ENCODE measurements at regions not wholly inside any gene's neighbourhood (a gene's known extent, or its start where the extent isn't known, plus 50 kb on each side); places are given as distances from the start of the nearest gene placed in this dataset.
"Not testable (repeated sequence)": the region's sequence is repeated elsewhere in the genome, so short reads cannot be mapped to it uniquely, and the experiment has no call there.

GRCh38 chr5:130923543-130924124 lies 241.4 kb downstream of the HINT1 start:
- Mint-ChIP-seq H3K27me3 (no peaks in the 10 kb centered on the region), H3K4me1 (ENCODE audit: low read depth) (no peaks in the 10 kb centered on the region), H3K27ac (no peak overlapping the region), H3K36me3 (ENCODE audit: low read depth) (no peaks in the 10 kb centered on the region), H3K4me3 (no peak overlapping the region), H3K9me3 (no peaks in the 10 kb centered on the region)
- intact Hi-C loops (cut with micrococcal nuclease), result no loop called here
- TF ChIP-seq CTCF (IDR thresholded peaks at IDR 0.05), result no peak
- no peak for ATAC-seq
- no peak for DNase-seq
- ChIA-PET POLR2A (no interaction called here), CTCF (no interaction called here)

- H3K27me3 Mint-ChIP-seq, result peaks cover 5% of the 10 kb centered on the region
- intact Hi-C loops (cut with micrococcal nuclease), result no loop called here
- no peak overlapping the region for H3K27ac Mint-ChIP-seq
- H3K9me3 Mint-ChIP-seq, result peaks cover 2% of the 10 kb centered on the region
- no peaks in the 10 kb centered on the region for H3K4me1 Mint-ChIP-seq (ENCODE audit: low read depth)
- ChIA-PET POLR2A (no interaction called here), CTCF (no interaction called here)
- no peaks in the 10 kb centered on the region for H3K36me3 Mint-ChIP-seq (ENCODE audit: low read depth)
- DNase-seq, result no peak
- no peak for TF ChIP-seq CTCF (IDR thresholded peaks at IDR 0.05)
- no peak overlapping the region for H3K4me3 Mint-ChIP-seq
- ATAC-seq, result no peak
These were observed 253.0 kb downstream of the HINT1 start for GRCh38 chr5:130912088-130912487.

- intact Hi-C loops (cut with micrococcal nuclease), result no loop called here
- no peak for DNase-seq
- Mint-ChIP-seq H3K9me3 (peaks cover 4% of the 10 kb centered on the region), H3K27ac (no peak overlapping the region), H3K27me3 (peaks cover 5% of the 10 kb centered on the region), H3K4me1 (ENCODE audit: low read depth) (no peaks in the 10 kb centered on the region), H3K4me3 (no peak overlapping the region), H3K36me3 (ENCODE audit: low read depth) (no peaks in the 10 kb centered on the region)
- POLR2A ChIA-PET, result no interaction called here
- ATAC-seq, result no peak
- CTCF ChIA-PET, result interaction anchor here (1.4 kb wide), 1 partner anchor 11 kb away, joined by 3 read pairs; no protein-coding TSS in a partner anchor
- no peak for TF ChIP-seq CTCF (IDR thresholded peaks at IDR 0.05)
These were observed 256.9 kb downstream of the HINT1 start for GRCh38 chr5:130908186-130908585.

DNA sequence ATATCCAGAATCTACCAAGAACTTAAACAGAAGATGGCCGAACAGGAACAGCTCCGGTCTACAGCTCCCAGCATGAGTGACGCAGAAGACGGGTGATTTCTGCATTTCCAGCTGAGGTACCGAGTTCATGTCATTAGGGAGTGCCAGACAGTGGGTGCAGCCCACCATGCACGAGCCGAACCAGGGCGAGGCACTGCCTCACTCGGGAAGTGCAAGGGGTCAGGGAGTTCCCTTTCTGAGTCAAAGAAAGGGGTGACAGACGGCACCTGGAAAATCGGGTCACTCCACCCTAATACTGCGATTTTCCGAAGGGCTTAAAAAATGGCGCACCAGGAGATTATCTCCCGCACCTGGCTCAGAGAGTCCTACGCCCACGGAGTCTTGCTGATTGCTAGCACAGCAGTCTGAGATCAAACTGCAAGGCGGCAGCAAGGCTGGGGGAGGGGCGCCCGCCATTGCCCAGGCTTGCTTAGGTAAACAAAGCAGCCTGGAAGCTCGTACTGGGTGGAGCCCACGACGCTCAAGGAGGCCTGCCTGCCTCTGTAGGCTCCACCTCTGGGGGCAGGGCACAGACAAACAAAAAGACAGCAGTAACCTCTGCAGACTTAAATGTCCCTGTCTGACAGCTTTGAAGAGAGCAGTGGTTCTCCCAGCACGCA lies 267.4 kb downstream of the HINT1 start:
- ATAC-seq; H3K4me3 Mint-ChIP-seq; H3K27ac Mint-ChIP-seq; H3K9me3 Mint-ChIP-seq; CTCF ChIA-PET; POLR2A ChIA-PET; H3K4me1 Mint-ChIP-seq (ENCODE audit: low read depth); intact Hi-C loops (cut with micrococcal nuclease); DNase-seq; H3K36me3 Mint-ChIP-seq (ENCODE audit: low read depth): not testable (repeated sequence)
- peaks cover 13% of the 10 kb centered on the region for H3K27me3 Mint-ChIP-seq

- POLR2A ChIA-PET; H3K4me3 Mint-ChIP-seq; CTCF ChIA-PET; H3K9me3 Mint-ChIP-seq; H3K36me3 Mint-ChIP-seq (ENCODE audit: low read depth); ATAC-seq; H3K4me1 Mint-ChIP-seq (ENCODE audit: low read depth); DNase-seq; intact Hi-C loops (cut with micrococcal nuclease); H3K27ac Mint-ChIP-seq: not testable (repeated sequence)
- H3K27me3 Mint-ChIP-seq, result peaks cover 17% of the 10 kb centered on the region
These were observed 267.9 kb downstream of the HINT1 start for GRCh38 chr5:130897181-130897536.

DNA sequence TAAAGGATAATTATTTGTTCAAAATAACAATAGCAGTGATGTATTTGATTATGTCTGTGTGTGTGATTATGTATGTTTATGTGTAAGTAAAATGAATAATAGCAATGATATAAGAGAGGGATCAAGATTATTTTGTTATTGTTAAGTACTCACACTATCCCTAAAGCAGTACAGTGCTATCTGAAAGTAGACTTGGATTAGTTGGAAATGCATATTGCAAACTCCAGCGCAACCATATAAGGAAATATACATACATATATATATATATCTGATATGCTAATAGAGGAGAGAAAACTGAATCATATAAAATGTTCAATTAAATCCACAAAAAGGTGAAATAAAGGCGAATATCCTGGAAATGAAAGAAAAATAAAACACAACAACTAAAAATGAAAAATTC lies 268.4 kb downstream of the HINT1 start:
- H3K27ac Mint-ChIP-seq, result no peak overlapping the region
- H3K36me3 Mint-ChIP-seq (ENCODE audit: low read depth), result peaks cover 1% of the 10 kb centered on the region
- POLR2A ChIA-PET, result no interaction called here
- intact Hi-C loops (cut with micrococcal nuclease), result no loop called here
- DNase-seq, result no peak
- no peak overlapping the region for H3K4me3 Mint-ChIP-seq
- no peaks in the 10 kb centered on the region for H3K4me1 Mint-ChIP-seq (ENCODE audit: low read depth)
- TF ChIP-seq CTCF (IDR thresholded peaks at IDR 0.05), result no peak
- H3K9me3 Mint-ChIP-seq, result peaks cover 5% of the 10 kb centered on the region
- no peak for ATAC-seq
- peaks cover 18% of the 10 kb centered on the region for H3K27me3 Mint-ChIP-seq
- CTCF ChIA-PET, result no interaction called here

Data from activated CD8-positive, alpha-beta T cell treated with anti-CD3 and anti-CD28 coated beads for 36 hours (primary cell).